ENCODE measurements at regions not wholly inside any gene's neighbourhood (a gene's known extent, or its start where the extent isn't known, plus 50 kb on each side); places are given as distances from the start of the nearest gene placed in this dataset.

DNA sequence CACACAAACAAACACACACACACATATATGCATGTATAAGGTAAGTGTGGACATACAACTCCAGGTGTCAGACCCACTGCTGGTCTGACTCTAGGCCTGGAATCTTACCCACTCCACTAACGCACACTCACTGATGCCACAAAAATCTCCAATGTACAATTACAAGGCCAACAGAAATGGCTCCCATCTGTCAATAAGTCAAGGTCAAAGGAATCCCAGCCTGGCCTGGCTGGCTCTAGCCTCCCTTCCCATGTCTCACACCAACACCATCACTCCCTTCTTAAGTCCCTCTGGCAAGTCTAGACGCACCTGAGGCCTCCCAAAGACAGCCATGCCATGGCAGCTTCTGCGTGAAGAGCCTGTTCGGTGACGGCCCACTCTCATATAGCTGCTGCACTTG, 99.2 kb upstream of the CDYL2 start:
- CTCF ChIA-PET = no interaction called here
- H3K9me3 ChIP-seq (ENCODE audit: insufficient read depth, low read depth) = no peaks in the 10 kb centered on the region
- DNase-seq = no peak
- H3K79me2 ChIP-seq (ENCODE audit: low read depth) = no peaks in the 10 kb centered on the region
- H3K36me3 ChIP-seq (ENCODE audit: low read depth) = no peaks in the 10 kb centered on the region
- TF ChIP-seq, protein P1, sequence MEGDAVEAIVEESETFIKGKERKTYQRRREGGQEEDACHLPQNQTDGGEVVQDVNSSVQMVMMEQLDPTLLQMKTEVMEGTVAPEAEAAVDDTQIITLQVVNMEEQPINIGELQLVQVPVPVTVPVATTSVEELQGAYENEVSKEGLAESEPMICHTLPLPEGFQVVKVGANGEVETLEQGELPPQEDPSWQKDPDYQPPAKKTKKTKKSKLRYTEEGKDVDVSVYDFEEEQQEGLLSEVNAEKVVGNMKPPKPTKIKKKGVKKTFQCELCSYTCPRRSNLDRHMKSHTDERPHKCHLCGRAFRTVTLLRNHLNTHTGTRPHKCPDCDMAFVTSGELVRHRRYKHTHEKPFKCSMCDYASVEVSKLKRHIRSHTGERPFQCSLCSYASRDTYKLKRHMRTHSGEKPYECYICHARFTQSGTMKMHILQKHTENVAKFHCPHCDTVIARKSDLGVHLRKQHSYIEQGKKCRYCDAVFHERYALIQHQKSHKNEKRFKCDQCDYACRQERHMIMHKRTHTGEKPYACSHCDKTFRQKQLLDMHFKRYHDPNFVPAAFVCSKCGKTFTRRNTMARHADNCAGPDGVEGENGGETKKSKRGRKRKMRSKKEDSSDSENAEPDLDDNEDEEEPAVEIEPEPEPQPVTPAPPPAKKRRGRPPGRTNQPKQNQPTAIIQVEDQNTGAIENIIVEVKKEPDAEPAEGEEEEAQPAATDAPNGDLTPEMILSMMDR (conservative IDR thresholded peaks at IDR 0.05) = no peak
- TF ChIP-seq EZH2 (IDR thresholded peaks at IDR 0.05; ENCODE audit: low read depth) = no peak
- no peaks in the 10 kb centered on the region for H3K9me2 ChIP-seq (ENCODE audit: insufficient read depth)
- H3K27ac ChIP-seq = no peak overlapping the region
- POLR2A ChIA-PET (ENCODE audit: unreplicated experiment) = no interaction called here
- BruUV-seq (replicated peaks) = no TSS peak
- peaks cover 65% of the 10 kb centered on the region for H3K27me3 ChIP-seq (ENCODE audit: insufficient read depth, low read depth)
- no peak overlapping the region for H3K4me2 ChIP-seq
- no peak overlapping the region for H2AFZ ChIP-seq
- intact Hi-C loops (cut with micrococcal nuclease; ENCODE audit: unreplicated experiment) = no loop called here
- H4K20me1 ChIP-seq (ENCODE audit: insufficient read depth) = no peaks in the 10 kb centered on the region
- no peaks in the 10 kb centered on the region for H3K4me1 ChIP-seq (replicated peaks; ENCODE audit: insufficient read depth)
- H3F3A ChIP-seq (ENCODE audit: insufficient read depth, low read depth) = no peaks in the 10 kb centered on the region
- no peak overlapping the region for H3K4me3 ChIP-seq

DNA sequence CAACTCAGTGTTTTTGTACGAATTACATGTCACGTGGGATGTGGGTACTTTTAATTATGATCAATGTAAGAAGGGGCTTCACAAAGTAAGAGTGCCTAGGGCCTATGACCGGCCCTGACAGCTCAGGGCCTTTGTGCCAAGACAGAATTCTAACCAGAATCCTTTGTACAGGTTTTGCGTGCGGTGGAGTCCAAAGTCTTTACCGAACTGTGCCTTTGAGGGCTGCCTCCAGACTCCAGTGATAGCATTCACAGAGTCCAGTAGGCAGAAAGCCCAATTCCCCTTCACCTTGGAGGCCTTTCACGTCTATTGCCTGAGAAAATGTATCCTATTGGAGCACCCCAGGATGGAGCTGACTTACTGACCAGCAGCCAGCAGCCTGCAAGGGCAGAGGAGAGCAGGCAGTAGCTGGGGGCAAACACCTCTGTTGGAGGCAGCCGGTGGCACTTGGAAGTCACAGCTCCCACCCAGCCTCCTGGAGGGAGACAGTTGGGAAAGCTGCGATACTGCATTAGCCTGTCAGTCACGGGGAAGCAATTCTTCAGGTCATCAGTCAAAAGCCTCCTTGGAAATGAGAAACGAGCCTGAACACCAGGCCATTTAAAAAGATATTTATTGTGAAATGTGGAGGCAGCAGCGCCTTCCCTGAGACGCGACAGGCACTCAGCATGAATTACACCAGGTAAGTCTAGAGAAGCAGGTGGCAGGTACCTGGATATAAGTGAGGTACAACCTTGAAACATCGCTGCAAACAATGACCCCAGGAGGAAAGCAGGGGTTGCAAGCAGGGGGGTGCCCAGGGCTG, 98.1 kb upstream of the CDYL2 start:
- Histone ChIP-seq H3K4me3 (no peak overlapping the region), H3K4me2 (no peak overlapping the region), H3K9me2 (ENCODE audit: insufficient read depth) (no peaks in the 10 kb centered on the region), H3K27me3 (ENCODE audit: insufficient read depth, low read depth) (peaks cover 58% of the 10 kb centered on the region), H3K4me1 (replicated peaks; ENCODE audit: insufficient read depth) (no peaks in the 10 kb centered on the region), H3K9me3 (ENCODE audit: insufficient read depth, low read depth) (no peaks in the 10 kb centered on the region), H3K36me3 (ENCODE audit: low read depth) (no peaks in the 10 kb centered on the region), H3F3A (ENCODE audit: insufficient read depth, low read depth) (no peaks in the 10 kb centered on the region), H3K79me2 (ENCODE audit: low read depth) (no peaks in the 10 kb centered on the region), H3K27ac (no peak overlapping the region), H2AFZ (no peak overlapping the region), H4K20me1 (ENCODE audit: insufficient read depth) (no peaks in the 10 kb centered on the region)
- POLR2A ChIA-PET (ENCODE audit: unreplicated experiment) = no interaction called here
- DNase-seq = no peak
- no peak for TF ChIP-seq EZH2 (IDR thresholded peaks at IDR 0.05; ENCODE audit: low read depth)
- TF ChIP-seq, protein P1 (conservative IDR thresholded peaks at IDR 0.05) = no peak
- CTCF ChIA-PET = no interaction called here
- no TSS peak for BruUV-seq (replicated peaks)
- intact Hi-C loops (cut with micrococcal nuclease; ENCODE audit: unreplicated experiment) = no loop called here

DNA sequence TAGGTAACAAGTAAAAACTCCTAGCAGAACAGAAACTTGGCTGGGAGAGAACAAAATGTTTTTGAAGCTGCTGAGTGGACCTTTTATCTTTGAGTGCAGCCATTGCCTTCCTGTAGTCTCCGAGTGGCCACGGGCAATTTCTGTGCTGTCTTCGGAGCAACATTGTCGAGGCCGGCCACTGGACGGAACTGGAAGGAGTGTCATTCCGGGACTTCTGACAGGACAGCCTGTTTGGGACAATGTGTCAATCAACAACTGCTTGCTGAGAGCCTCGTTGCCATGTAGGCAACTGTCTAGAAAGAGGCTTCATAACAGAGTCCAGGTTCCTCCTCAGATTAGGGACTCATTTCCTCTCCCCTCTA, 96.2 kb upstream of the CDYL2 start:
- ChIA-PET POLR2A (ENCODE audit: unreplicated experiment) (no interaction called here), CTCF (no interaction called here)
- no peaks in the 10 kb centered on the region for H4K20me1 ChIP-seq (ENCODE audit: insufficient read depth)
- no peak overlapping the region for H2AFZ ChIP-seq
- no peak overlapping the region for H3K27ac ChIP-seq
- H3K9me2 ChIP-seq (ENCODE audit: insufficient read depth) = no peaks in the 10 kb centered on the region
- H3K4me3 ChIP-seq = no peak overlapping the region
- peaks cover 60% of the 10 kb centered on the region for H3K27me3 ChIP-seq (ENCODE audit: insufficient read depth, low read depth)
- no peak for DNase-seq
- no peak overlapping the region for H3K4me2 ChIP-seq
- H3K4me1 ChIP-seq (replicated peaks; ENCODE audit: insufficient read depth) = no peaks in the 10 kb centered on the region
- H3F3A ChIP-seq (ENCODE audit: insufficient read depth, low read depth) = no peaks in the 10 kb centered on the region
- TF ChIP-seq, protein P1 (conservative IDR thresholded peaks at IDR 0.05) = no peak
- TF ChIP-seq EZH2 (IDR thresholded peaks at IDR 0.05; ENCODE audit: low read depth) = no peak
- no peaks in the 10 kb centered on the region for H3K79me2 ChIP-seq (ENCODE audit: low read depth)
- no peaks in the 10 kb centered on the region for H3K9me3 ChIP-seq (ENCODE audit: insufficient read depth, low read depth)
- intact Hi-C loops (cut with micrococcal nuclease; ENCODE audit: unreplicated experiment) = no loop called here
- no peaks in the 10 kb centered on the region for H3K36me3 ChIP-seq (ENCODE audit: low read depth)
- no TSS peak for BruUV-seq (replicated peaks)
